Activated CD8-positive, alpha-beta memory T cell treated with anti-CD3 and anti-CD28 coated beads, Interleukin-2, amount 50 U/mL, for 24 hours (primary cell): ENCODE measurements at regions not wholly inside any gene's neighbourhood (a gene's known extent, or its start where the extent isn't known, plus 50 kb on each side); places are given as distances from the start of the nearest gene placed in this dataset.

ENCODE experiments used
- DNase-seq: peaks from one replicate; pipeline ENCODE4 v3.0.0-alpha.2; 2020; ENCODE audit errors: extremely low read depth

DNA sequence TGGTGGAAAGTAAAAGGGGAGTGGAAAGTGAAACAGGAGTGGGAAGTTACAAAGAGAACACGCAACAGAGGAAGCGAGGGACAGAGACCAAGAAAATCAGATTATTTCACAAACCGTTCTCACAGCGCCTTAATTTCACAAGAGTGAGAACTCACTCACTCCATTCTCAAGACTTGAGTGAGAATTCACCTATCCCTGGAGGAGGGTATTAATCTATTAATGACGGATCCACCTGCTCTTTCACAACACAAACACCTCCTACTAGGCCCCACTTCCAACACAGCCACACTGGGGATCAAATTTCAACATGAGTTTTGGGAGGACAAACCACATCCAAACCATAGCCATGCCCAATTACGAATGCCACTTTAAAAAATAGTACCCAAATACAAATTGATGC is 297.6 kb downstream of the GPAM start:
- DNase-seq = no peak

- DNase-seq = no peak
These were observed 296.3 kb downstream of the GPAM start for GRCh38 chr10:111887266-111887665.

- no peak for DNase-seq
These were observed 293.5 kb downstream of the GPAM start for GRCh38 chr10:111890046-111890445.

DNA sequence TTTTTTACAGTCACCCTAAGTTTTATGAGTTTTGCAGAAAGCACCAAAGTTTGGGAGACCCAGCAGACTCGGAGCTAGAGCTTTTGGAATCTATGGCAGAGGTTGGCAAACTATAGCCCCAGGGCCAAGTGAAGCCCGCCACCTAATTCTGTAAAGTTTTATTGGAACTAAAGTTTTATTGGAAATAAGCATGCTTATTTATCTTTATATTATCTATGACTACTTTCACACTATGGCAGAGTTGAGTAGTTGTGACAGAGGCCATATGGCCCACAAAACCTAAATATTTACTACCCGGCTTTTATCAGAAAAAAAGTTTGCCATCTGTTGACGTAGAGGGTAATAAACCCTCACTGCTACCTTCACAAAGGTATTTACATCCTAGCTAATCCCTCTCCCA is 267.6 kb downstream of the GPAM start:
- no peak for DNase-seq

DNA sequence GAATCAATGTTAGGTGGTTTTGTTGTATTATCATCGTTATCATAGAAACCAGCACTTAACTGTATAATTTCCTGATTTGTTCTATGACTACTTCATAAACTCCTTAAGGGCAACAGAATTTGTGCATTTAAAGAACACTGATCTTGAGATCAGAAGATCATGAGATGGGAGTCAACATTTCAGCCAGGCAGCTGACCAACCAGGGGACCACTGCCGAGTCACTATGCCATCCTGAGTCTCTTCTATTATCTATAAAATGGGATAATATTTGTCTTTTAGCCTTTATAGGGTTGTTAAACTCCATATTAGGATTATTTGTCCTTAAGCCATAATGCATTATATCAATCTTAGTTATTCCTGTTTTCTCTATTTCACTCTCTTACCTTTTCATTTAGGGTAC is 261.7 kb downstream of the GPAM start:
- DNase-seq = no peak

GRCh38 chr10:111923032-111923431 is 260.5 kb downstream of the GPAM start:
- no peak for DNase-seq

DNA sequence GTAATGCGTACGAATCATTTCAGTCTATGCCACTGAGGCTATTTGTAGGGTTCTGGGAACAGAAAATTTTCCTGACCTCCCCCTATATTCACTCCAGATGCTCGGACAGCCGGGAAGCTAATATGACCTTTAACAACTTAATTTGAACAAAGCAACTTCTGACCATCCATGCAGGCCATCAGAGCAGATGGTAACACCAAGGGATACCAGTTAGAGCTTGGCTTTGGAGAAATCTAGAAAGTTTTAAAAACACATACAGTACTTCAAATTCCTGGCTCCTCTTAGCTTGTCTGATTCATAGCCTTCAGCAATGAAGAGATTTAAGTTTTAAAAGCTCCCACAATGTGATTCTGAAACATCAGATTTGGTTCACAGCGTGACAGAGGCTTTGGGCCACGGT is 257.3 kb downstream of the GPAM start:
- DNase-seq = no peak

- DNase-seq = no peak
These were observed 249.6 kb downstream of the GPAM start for GRCh38 chr10:111933937-111934336.

- no peak for DNase-seq
These were observed 248.6 kb downstream of the GPAM start for GRCh38 chr10:111934931-111935330.

DNA sequence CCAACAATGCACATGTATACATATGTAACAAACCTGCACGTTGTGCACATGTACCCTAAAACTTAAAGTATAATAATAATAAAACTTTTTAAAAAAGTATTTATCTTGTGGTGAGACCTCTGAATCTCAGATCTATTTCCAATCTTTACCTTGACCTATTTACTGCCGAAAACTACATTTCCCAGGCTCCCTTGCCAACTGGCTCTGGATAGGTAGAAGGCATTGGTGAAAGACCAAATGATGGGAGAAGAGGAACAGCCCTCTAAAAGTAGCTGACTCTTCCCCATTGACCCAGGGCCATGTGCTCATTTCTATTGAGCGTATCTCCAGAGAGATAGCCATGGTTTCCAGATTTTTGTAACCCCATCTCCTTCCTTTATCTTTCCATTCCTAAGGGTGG is 247.4 kb downstream of the GPAM start:
- no peak for DNase-seq

DNA sequence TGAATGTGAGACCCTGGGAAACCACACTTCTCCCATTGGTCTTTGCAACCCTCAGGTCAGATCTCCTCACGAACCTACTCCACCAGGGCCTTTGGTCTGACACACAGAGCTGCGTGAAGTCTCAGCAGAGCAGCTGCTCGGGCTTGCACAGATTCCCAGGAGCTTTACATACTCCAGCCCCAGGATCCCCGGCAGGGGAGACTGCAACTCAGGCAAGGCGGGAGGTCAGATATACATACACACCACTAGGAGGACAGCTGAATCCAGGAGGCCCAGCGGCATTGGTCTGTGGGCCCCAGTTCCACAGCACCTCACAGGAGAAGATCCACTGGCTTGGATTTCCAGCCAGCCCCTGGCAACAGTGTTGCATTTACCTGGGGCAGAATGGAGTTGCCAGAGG is 239.2 kb downstream of the GPAM start:
- no peak for DNase-seq

- DNase-seq = no peak
These were observed 229.6 kb downstream of the GPAM start for GRCh38 chr10:111953949-111954348.

GRCh38 chr10:111954386-111954785 is 229.2 kb downstream of the GPAM start:
- no peak for DNase-seq

DNA sequence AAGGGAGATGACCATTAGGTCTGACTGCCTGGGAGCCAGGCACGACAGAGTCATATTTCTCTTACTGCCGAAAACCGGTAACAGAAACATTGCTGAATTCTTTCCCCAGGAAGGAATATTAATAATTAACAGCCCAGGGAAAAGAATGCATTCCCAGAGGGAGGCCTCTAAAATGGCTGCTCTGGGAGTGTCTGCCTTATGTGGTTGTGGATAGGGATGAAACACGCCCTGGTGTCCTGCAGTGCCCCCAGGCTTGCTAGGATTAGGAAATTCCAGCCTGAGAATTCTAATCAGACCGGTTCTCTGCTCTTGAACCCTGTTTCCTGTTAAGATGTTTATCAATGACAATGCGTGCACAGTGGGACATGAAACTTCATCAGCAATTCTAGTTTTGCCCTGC is 226.7 kb downstream of the GPAM start:
- no peak for DNase-seq

DNA sequence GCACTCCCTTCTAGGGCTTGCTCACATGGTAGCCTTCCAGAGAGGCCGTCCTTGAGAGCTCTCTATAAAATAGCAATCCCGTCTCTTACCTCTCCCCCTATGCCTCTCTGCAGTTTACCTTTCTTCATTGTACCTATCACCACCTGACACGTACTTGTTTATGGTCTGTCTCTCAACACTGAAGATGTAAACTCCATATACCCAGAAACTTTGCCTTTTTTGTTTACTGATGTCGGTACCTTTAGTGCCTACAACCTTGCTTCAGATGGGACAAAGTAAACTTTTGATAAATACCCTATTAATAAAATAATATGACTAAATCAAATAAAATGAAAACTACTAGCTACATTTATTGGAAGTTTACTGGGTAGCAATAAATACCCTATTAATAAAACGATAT is 220.6 kb downstream of the GPAM start:
- no peak for DNase-seq

DNA sequence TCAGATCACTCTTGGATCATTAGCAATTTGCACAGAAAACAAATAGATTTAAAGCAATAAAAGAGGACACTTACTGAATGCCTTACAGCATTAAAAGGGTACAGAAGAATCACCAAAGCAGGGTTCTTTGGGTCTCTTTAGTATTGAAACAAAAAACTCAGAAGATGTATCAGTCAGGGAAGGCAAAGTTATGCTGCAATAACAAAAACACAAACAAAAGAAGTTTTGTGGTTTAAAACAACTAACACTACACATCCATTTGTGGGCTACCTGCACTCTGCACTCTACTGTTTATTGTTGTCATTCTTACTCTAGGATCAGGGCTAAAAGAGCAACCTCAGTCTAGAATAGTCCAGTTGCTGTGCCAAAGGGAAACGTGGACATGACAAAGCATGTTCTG is 216.4 kb downstream of the GPAM start:
- no peak for DNase-seq

DNA sequence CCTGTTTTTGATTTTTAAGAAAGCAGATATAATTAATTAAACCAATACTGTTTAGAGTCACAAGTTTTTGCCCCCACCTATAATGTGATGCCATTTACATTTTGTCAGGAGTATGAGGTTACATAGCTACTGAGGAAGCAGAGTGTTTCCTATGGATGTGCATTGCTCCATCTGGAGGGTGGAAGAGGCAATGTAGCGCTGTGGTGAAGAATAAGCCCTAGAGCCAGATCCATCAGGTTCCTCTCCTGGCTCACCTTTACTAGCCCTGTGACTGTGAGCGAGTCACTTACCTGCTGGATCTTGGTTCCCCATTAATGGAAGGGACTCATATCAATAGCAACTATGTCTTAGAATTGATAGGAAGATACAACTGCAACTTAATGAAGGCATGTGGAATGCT is 216.0 kb downstream of the GPAM start:
- DNase-seq = no peak

GRCh38 chr10:111968647-111969046 is 214.9 kb downstream of the GPAM start:
- DNase-seq = no peak

DNA sequence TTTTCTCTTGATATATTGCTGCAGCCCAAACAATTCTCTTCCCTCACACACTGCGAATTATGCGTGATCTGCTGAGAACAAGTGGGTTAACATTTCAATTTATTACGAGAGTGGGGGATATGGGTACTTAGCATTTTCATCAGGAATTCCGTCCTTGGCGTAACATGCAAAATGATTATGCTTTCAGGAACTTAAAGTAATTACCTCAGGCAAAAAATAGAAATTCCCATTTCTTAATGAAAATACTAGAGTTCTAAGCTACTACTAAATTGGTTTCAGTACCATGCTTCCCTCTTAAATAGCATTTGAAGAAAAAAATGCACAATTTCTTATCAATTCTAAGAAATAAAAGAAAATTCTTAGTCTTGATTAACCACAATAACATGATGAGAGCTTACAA is 213.5 kb downstream of the GPAM start:
- no peak for DNase-seq

- no peak for DNase-seq
These were observed 211.5 kb downstream of the GPAM start for GRCh38 chr10:111972109-111972508.

- DNase-seq = no peak
These were observed 210.3 kb downstream of the GPAM start for GRCh38 chr10:111973306-111973705.

- no peak for DNase-seq
These were observed 209.7 kb downstream of the GPAM start for GRCh38 chr10:111973826-111974225.

- no peak for DNase-seq
These were observed 209.2 kb downstream of the GPAM start for GRCh38 chr10:111974325-111974724.

- no peak for DNase-seq
These were observed 207.0 kb downstream of the GPAM start for GRCh38 chr10:111976557-111976956.

GRCh38 chr10:111984057-111984456 is 199.5 kb downstream of the GPAM start:
- DNase-seq = no peak
